ENCODE measurements at regions not wholly inside any gene's neighbourhood (a gene's known extent, or its start where the extent isn't known, plus 50 kb on each side); places are given as distances from the start of the nearest gene placed in this dataset.
"Not testable (repeated sequence)": the region's sequence is repeated elsewhere in the genome, so short reads cannot be mapped to it uniquely, and the experiment has no call there.

DNA sequence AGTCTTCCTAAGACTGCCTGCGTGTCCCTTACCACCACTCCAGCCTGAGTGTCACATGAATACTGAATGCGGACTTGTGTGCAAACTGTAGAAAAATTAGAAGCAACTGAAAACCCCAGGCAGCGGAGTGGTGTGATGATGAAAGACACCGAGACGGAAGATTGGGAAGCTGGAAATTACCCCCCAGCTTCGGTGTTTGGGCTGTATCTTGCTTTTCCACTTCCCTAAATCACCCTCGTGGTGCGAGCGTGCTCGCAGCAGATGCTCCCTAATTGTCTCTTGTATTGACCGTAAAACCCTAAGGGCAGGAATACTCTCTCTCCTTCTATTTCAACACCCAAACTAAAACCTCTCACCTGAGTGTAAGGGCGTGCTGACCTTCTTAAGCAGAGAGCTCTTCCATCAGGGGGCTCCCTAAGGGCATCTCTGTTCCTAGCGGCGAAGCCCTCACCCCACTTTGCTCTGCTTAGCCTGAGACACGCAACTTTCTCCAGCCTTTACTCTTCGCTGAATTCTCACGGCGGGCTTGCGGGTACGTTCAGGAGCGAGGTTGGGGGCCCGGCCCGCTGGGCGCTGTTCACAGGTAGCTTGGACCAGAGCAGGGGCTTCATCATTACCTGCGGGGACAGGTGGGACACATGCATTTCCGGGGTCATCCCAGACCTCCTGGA lies 62.4 kb downstream of the CRYBB2 start:
- peak in 1 of 42 donors; percentile 1 for DNase-seq
- intact Hi-C loops (cut with DNase I) = no loop called here

DNA sequence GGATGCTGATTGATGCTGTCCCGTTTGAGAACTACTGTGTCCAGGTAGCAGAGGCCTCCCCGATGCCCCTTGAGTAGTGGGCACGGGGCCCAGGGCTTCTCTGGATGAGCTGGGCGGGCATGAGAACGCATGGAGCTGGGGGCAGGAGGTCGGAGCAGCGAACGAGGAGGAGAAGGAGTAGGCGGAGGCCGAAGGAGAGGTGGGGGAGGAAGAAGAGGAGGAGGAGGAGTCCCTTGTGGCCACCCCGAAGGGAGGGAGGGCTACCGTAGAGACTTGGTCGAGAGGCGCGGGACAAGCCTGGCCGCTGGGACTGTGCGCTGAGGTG lies 62.9 kb downstream of the CRYBB2 start:
- intact Hi-C loops (cut with DNase I) = no loop called here
- no peak for DNase-seq

DNA sequence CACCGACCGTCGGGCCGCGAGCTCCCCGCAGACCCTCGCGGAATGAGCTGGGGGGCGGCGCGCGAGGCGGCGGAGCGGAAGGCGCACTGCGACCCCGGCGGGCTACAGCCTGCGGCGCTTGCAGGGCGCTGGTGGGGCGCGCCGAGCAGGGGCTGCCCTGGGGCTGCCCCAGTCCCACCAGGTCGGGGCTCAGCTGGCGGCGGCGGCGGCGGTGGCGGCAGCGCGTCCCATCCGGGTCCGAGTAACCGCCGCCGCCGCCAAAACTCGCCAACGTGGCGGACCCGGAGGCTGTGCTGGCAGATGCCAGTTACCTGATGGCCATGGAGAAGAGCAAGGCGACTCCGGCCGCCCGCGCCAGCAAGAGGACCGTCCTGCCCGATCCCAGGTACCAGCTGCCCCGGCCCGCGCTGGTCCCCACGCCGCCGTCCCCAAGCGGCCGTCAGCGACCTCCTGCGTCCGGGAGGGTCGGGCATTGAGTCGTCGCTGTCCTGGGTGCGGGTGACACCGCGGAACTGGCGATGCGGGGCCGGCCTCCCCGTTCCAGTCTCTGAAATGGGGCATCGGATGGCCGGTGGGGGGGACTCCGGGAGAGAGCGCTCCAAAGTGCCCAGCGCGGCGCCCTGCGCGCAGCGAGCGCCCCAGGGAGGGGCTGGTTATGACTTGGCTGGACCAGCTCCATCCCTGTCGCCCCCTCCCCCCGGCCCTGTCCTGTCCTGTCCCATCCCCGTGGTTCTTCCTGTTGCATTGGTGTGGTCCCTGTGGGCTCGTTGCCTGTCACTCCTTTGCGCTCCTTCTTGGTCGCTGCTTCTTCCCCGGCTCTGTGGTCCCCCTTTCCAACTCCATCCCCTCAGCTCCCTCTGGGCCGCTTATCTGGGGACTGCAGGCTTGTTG lies 63.5 kb downstream of the CRYBB2 start:
- intact Hi-C loops (cut with DNase I) = no loop called here
- DNase-seq = no peak

DNA sequence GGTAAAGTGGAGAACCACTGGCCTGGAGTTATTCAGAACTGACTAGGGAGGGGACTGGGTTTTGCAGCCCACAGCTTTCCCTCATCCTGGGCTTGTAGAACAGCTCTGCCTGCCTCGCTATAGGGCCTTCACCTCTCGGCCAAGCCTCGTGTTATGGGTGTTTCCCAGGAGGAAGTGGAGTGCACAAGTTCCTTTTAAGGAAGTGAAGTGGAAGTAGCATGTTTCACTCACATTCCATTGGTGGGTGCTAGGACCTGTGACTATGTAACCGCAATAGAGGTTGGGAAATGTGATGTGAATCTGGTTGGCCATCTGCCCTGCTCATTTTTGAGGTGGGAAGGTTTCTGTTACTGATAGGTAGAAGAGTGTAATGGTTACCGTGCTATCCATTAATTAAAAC lies 69.0 kb downstream of the CRYBB2 start:
- intact Hi-C loops (cut with DNase I); DNase-seq: not testable (repeated sequence)

DNA sequence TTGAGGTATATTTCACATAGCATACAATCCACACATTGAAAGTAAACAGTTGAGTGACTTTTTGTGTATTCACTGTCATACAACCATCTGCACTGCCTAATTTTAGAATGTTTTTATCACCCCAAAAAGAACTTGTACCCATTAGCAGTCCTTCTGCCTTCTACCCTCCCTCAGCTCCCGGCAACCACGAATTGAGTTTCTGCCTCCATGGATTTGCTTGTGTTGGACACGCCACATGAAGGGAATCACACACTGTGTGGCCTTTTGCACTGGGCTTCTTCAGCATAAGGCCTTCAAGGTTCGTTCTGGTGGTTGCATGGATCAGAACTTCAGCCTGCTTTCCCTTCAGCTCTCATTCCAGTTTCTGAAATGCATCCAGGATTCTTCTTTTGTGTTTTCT lies 82.5 kb downstream of the CRYBB2 start:
- intact Hi-C loops (cut with DNase I) = not testable (repeated sequence)

DNA sequence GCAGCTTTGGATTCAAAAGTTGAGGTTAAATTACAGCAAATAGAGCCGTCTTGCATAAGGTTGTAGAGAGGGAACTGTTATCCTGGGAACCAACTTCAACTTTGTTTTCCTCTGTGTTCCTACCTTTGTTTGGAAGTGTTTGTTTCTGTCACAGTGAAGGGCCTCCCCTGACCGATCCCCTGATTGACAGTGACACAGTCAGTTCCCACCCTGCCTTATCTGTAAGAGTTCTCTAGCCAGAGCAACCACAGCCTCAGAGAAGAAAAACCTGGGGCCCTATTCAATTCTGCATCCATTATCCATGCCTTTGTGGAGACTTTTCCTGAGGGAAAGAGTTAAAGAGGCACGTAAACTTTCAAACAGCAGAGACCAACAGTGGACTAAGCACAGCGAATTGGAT lies 90.1 kb downstream of the CRYBB2 start:
- DNase-seq; intact Hi-C loops (cut with DNase I): not testable (repeated sequence)

More for the DNA sequence above, 82.5 kb downstream of the CRYBB2 start:
- DNase-seq = not testable (repeated sequence)

DNA sequence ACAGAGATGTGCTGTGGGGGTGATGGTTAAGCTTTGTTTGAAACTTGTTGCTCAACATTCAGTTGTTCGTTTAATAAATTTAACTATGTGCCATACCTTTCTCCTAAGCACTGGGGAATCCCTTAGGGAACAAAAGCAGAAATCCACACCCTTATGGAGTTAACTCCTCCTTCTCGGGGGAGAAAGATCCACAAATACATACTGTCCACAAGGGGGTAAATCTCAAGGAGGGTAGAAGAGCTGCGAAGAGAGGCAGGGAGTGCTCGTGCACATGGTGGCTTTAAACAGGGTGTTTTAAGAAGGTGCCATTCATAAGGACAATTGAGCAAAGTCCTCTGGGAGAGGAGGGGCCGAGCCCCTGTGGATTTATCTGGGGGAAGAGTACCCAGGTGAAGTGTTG lies 92.5 kb downstream of the CRYBB2 start:
- DNase-seq; intact Hi-C loops (cut with DNase I): not testable (repeated sequence)

DNA sequence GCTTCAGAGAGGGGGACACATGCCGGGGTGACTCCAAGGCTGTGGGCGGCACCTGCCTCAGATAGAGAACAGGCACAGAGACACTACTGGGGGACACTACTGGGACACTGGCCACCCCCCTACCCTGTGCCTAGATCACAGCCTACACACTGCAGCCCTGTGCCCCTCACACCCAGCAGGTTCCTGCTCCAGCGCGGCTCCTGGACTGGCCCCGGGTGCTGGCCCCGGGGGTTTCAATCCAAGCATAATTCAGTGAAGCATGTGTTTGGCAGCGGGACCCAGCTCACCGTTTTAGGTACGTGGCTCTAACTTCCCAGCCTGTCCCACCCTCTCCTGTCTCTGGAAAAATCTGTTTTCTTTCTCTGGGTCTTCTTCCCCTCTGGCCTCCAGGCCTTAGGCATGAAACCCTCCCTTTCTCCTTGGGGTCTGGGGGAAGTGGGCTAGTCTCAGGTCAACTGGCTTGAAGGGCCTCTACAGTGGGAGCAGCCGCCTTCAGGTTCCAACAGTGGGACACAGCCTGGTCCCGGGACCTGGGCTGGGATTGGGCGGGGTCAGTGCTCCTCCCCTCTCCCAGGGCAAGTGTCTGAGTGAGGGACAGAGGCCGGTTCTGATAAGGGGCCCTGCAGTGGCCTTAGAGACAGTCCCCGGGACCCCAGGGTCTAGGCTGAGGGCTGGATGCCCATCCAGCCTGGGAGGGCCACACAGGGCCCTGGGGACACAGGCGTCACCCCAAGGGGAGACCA lies 98.8 kb downstream of the CRYBB2 start:
- intact Hi-C loops (cut with DNase I) = no loop called here
- no peak for DNase-seq

DNA sequence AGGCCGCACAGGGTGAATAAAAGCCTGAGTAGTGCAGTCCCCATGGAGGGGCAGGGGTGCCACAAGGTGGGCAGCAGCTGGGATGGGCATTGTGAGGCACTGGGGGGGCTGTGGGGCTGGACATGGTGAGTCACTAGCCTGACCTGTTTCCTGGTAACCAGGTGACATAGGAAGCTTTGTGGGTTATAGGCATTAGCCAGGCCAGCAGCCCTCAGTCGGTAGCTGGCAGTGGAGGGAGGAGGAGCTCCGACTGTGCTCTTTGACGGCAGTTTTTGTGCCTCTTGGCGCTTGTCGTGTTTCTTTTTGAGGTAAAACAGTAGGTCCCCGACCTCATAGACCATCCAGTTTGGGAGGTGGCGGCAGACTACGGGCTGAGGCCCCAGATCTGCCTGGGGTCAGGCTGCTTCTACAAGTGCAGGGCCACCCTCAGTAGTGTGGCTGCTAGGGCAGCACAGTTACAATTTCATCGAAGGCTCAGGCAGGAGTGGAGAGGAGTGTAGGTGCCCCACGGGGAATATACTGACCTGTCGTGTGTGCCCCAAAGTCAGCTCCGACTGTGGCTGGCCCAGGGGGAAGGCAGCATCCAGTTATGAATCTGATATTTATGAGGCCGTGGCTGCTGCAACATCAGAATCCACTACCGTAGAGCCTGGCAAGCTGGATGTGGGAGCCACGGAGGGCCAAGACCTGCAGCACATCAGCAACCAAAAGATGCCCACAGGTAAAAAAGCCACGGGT lies 107.7 kb downstream of the CRYBB2 start:
- intact Hi-C loops (cut with DNase I) = no loop called here
- no peak for DNase-seq

DNA sequence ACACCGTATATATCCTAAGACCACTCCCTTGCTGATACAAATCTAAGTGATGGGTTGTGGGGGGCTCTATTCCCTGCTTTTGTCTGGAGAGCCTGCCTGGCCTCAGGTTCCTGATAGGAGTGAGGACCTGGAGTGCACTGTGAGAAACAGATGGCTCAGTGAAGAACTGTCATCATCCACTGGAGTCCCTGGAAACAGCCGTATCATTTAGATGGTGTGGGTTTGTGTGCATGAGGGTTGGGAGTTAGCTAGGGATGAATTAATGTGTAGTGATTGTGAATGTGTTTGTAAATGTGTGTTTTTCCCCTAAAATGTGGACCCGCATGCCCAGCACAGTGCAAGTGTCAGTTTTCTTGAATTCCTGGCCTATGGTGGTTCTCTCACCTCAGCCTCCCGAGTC lies 111.6 kb downstream of the CRYBB2 start:
- intact Hi-C loops (cut with DNase I) = no loop called here
- DNase-seq = peak in 1 of 42 donors; percentile 4

DNA sequence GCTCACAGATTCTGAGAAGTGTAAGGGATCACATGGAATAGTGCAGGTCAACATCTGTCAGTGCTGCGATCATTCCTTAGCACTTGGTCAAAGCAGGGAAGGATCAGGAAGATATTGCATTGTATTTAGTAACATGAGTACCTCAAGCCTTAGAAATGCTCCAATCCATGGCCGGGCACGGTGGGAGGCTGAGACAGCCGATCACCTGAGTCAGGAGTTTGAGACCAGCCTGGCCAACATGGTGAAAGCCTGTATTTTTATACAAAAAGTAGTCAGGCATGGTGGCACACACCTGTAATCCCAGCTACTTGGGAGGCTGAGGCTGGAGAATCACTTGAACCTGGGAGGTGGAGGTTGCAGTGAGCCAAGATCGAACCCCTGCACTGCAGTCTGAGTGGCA lies 112.5 kb downstream of the CRYBB2 start:
- intact Hi-C loops (cut with DNase I) = not testable (repeated sequence)

DNA sequence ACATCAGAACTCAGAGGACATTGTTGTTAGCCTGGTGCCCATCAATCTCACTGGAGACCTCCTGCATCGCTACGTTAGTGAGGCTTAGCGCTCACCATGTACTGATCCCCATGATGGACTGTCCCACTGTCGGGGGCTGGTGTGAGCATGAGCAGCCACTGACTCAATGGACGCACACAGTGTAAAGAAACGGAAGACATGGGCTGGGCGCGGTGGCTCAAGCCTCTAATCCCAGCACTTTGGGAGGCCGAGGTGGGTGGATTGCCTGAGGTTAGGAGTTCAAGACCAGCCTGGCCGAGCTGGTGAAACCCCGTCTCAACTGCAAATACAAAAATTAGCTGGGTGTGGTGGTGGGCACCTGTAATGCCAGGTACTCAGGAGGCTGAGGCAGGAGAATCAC lies 112.9 kb downstream of the CRYBB2 start:
- peak in 1 of 42 donors; percentile 20 for DNase-seq
- intact Hi-C loops (cut with DNase I) = no loop called here

More for the DNA sequence above, 112.5 kb downstream of the CRYBB2 start:
- peak in 1 of 42 donors; percentile 4 for DNase-seq

DNA sequence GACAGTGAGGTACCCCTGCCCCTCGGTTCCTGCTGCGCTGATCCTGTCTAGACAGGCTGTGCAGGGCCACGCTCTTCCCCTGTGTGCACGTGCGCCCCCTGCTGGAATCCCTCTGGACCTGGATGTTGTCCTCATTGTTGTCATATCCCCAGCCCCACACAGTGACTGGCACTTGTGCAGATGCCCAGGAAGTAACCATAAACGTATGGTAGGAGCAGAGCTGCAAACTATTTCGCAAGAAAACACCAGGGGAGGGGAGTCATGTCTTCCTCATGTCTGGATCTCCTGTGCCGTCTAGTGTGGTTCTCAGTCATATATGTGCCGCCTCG lies 114.7 kb downstream of the CRYBB2 start:
- DNase-seq = peak in 41 of 42 donors; percentile 33 to 86 (median 68)
- intact Hi-C loops (cut with DNase I) = no loop called here

DNA sequence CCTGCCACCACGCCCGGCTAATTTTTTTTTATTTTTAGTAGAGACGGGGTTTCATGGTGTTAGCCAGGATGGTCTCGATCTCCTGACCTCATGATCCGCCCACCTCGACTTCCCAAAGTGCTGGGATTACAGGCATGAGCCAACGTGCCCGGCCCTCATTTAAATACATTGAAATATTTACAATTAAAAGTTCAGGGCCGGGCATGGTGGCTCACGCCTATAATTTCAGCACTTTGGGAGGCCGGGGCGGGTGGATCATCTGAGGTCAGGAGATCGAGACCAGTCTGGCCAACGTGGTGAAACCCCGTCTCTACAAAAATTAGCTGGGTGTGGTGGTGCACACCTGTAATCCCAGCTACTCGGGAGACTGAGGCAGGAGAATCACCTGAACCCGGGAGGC lies 115.2 kb downstream of the CRYBB2 start:
- peak in 1 of 42 donors; percentile 20 for DNase-seq
- intact Hi-C loops (cut with DNase I) = not testable (repeated sequence)

DNA sequence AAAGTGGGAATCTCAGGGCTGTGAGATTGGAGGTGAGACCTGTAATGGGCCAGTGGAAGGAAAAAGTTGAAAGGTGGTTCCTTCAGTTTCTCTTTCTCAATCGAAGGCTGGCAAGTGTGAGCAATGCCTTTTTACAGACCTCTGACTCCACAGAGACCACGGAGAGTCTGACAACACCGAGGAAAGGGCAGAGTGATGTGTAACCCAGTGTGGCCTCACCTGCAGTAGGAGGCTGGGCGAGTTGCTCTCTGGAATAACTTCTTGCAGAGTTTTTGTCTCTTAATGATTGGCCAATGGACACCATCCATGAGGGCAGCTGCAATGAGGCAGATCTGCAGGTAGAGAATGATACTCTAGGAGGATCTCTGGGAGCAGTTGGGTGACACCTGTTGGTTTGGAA lies 115.8 kb downstream of the CRYBB2 start:
- DNase-seq; intact Hi-C loops (cut with DNase I): not testable (repeated sequence)

DNA sequence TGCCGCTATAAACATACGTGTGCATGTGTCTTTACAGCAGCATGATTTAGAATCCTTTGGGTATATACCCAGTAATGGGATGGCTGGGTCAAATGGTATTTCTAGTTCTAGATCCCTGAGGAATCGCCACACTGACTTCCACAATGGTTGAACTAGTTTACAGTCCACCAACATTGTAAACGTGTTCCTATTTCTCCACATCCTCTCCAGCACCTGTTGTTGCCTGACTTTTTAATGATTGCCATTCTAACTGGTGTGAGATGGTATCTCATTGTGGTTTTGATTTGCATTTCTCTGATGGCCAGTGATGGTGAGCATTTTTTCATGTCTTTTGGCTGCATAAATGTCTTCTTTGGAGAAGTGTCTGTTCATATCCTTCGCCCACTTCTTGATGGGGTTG lies 121.1 kb downstream of the CRYBB2 start:
- DNase-seq; intact Hi-C loops (cut with DNase I): not testable (repeated sequence)

DNA sequence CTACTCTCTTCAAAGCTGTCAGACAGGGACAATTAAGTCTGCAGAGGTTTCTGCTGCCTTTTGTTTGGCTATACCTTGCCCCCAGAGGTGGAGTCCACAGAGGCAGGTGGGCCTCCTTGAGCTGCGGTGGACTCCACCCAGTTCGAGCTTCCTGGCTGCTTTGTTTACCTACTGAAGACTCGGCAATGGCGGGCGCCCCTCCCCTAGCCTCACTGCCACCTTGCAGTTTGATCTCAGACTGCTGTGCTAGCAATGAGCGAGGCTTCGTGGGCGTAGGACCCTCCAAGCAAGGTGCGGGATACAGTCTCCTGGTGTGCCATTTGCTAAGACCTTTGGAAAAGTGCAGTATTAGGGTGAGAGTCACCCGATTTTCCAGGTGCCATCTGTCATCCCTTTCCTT lies 124.9 kb downstream of the CRYBB2 start:
- peak in 3 of 42 donors; percentile 8 to 13 (median 10) for DNase-seq
- intact Hi-C loops (cut with DNase I) = not testable (repeated sequence)

DNA sequence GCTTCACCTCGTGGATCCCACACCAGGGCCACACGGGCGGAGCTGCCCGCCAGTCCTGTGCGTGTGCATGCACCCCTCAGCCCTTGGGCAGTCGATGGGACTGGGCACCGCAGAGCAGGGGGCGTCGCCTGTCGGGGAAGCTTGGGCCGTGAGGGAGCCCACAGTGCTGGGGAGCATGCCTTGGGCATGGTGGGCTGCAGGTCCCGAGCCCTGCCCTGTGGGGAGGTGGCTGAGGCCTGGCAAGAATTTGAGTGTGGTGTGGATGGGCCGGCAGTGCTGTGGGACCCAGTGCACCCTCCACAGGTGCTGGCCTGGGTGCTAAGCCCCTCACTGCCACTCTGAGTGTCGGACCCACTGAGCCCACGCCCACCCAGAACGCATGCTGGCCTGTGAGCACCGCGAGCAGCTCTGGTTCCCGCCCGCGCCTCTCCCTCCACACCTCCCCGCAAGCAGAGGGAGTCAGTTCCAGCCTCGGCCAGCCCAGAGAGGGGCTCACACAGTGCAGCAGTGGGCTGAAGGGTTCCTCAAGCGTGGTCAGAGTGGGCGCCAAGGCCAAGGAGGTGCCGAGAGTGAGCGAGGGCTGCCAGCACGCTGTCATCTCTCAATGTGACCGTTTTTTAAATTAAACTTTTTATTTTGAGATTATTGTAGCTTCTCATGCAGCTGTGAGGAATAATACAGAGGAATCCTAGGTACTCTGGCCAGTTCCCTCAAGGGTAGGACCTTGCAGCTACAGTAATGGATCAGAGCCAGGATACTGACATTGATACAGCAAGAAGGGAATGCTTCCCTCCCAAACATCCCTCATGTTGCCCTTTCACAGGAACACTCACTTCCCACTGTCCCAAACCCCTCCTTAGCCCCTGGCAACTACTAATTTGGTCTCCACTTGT lies 127.7 kb downstream of the CRYBB2 start:
- intact Hi-C loops (cut with DNase I) = no loop called here
- DNase-seq = peak in 5 of 42 donors; percentile 9 to 18 (median 11)
